NAMALWA (cell line): ENCODE measurements at regions not wholly inside any gene's neighbourhood (a gene's known extent, or its start where the extent isn't known, plus 50 kb on each side); places are given as distances from the start of the nearest gene placed in this dataset.
"Not testable (repeated sequence)": the region's sequence is repeated elsewhere in the genome, so short reads cannot be mapped to it uniquely, and the experiment has no call there.

ENCODE experiments used
- DNase-seq: peaks from one replicate; pipeline ENCODE4 v3.0.0-alpha.2; 2015; ENCODE audit warnings: low spot score

GRCh38 chr13:111501596-111502535 is 181.4 kb downstream of the TEX29 start:
- not testable (repeated sequence) for DNase-seq

- no peak for DNase-seq
These were observed 182.5 kb downstream of the TEX29 start for GRCh38 chr13:111502957-111503356.

- DNase-seq = no peak
These were observed 182.9 kb downstream of the TEX29 start for GRCh38 chr13:111503376-111503775.

- DNase-seq = no peak
These were observed 183.7 kb downstream of the TEX29 start for GRCh38 chr13:111503905-111504695.

GRCh38 chr13:111505175-111505777 is 184.8 kb downstream of the TEX29 start:
- no peak for DNase-seq

- no peak for DNase-seq
These were observed 185.7 kb downstream of the TEX29 start for GRCh38 chr13:111506125-111506524.

GRCh38 chr13:111506621-111507020 is 186.2 kb downstream of the TEX29 start:
- DNase-seq = no peak

GRCh38 chr13:111508164-111508870 is 187.9 kb downstream of the TEX29 start:
- no peak for DNase-seq

GRCh38 chr13:111508902-111509509 is 188.6 kb downstream of the TEX29 start:
- DNase-seq = no peak

- no peak for DNase-seq
These were observed 190.2 kb downstream of the TEX29 start for GRCh38 chr13:111510502-111511218.

- DNase-seq = no peak
These were observed 190.8 kb downstream of the TEX29 start for GRCh38 chr13:111511219-111511732.

- no peak for DNase-seq
These were observed 191.5 kb downstream of the TEX29 start for GRCh38 chr13:111511805-111512504.

GRCh38 chr13:111512707-111513106 is 192.3 kb downstream of the TEX29 start:
- DNase-seq = no peak

GRCh38 chr13:111513766-111514609 is 193.5 kb downstream of the TEX29 start:
- no peak for DNase-seq

GRCh38 chr13:111514610-111515306 is 194.3 kb downstream of the TEX29 start:
- no peak for DNase-seq

GRCh38 chr13:111515307-111515617 is 194.8 kb downstream of the TEX29 start:
- DNase-seq = no peak

- DNase-seq = no peak
These were observed 195.2 kb downstream of the TEX29 start for GRCh38 chr13:111515635-111516034.
